Liver (tissue), 7 donors: ENCODE measurements at regions not wholly inside any gene's neighbourhood (a gene's known extent, or its start where the extent isn't known, plus 50 kb on each side); places are given as distances from the start of the nearest gene placed in this dataset.

ENCODE experiments used
- DNase-seq: peaks from one replicate; pipeline ENCODE4 v3.0.0-alpha.2; 2017; ENCODE audit warnings: low spot score
- H3K27ac ChIP-seq, 2 donors: one replicate each; pipeline ENCODE4 v1.7.0; 2013; ENCODE audit warnings: inconsistent platforms in 2 of 2, low read length in 2 of 2, control low read depth in 1 of 2, low read depth in 1 of 2, mild to moderate bottlenecking in 1 of 2
- H3K27me3 ChIP-seq, 4 donors: one replicate each; pipeline versions ENCODE4 v1.6.1 to v1.7.0; 2013; ENCODE audit warnings: low read length in 3 of 4, inconsistent platforms in 1 of 4, mild to moderate bottlenecking in 1 of 4, moderate library complexity in 1 of 4; ENCODE audit not compliant: control insufficient read depth in 4 of 4, insufficient read depth in 4 of 4
- H3K36me3 ChIP-seq, 4 donors: one replicate each; pipeline versions ENCODE4 v1.6.1 to v1.7.0; 2013; ENCODE audit warnings: low read length in 3 of 4, mild to moderate bottlenecking in 3 of 4, low read depth in 1 of 4, moderate library complexity in 1 of 4; ENCODE audit not compliant: control insufficient read depth in 4 of 4, insufficient read depth in 3 of 4
- H3K4me1 ChIP-seq, 4 donors: one replicate each; pipeline versions ENCODE4 v1.6.1 to v1.7.0; 2013; ENCODE audit warnings: low read length in 3 of 4, mild to moderate bottlenecking in 3 of 4, moderate library complexity in 1 of 4; ENCODE audit not compliant: control insufficient read depth in 4 of 4, insufficient read depth in 4 of 4
- H3K4me3 ChIP-seq, 3 donors: one replicate each; pipeline versions ENCODE4 v1.6.1 to v1.7.0; 2013; ENCODE audit warnings: low read length in 3 of 3, control low read depth in 1 of 3, low read depth in 1 of 3, mild to moderate bottlenecking in 1 of 3
- H3K9ac ChIP-seq, 2 donors: one replicate each; pipeline ENCODE4 v1.7.0; 2013; ENCODE audit warnings: low read length in 2 of 2, mild to moderate bottlenecking in 2 of 2, moderate library complexity in 2 of 2, control low read depth in 1 of 2, low read depth in 1 of 2
- H3K9me3 ChIP-seq, 4 donors: one replicate each; pipeline versions ENCODE4 v1.6.1 to v1.7.0; 2013; ENCODE audit warnings: low read length in 3 of 4; ENCODE audit not compliant: control insufficient read depth in 4 of 4
- EGR1 ChIP-seq, 2 donors: IDR thresholded peaks; 2 replicates each; pipeline ENCODE4 v1.6.1; 2016 to 2018; ENCODE audit warnings: antibody characterized with exemption in 2 of 2, low read depth in 2 of 2
- FOXA2 ChIP-seq: IDR thresholded peaks from 2 replicates; pipeline ENCODE4 v1.6.1; 2016; ENCODE audit warnings: antibody characterized with exemption
- HNF4A ChIP-seq, 2 donors: conservative IDR thresholded peaks; 2 replicates each; pipeline ENCODE4 v1.6.1; 2016; ENCODE audit warnings: antibody characterized with exemption in 2 of 2, mild to moderate bottlenecking in 2 of 2
- HNF4G ChIP-seq: IDR thresholded peaks from 2 replicates; pipeline ENCODE4 v1.6.1; 2016; ENCODE audit warnings: antibody characterized with exemption
- JUND ChIP-seq, 2 donors: IDR thresholded peaks; 2 replicates each; pipeline ENCODE4 v1.6.1; 2016; ENCODE audit warnings: antibody characterized with exemption in 2 of 2
- NR2F2 ChIP-seq: IDR thresholded peaks from 2 replicates; pipeline ENCODE4 v1.6.1; 2016; ENCODE audit warnings: antibody characterized with exemption
- RAD21 ChIP-seq, 2 donors: IDR thresholded peaks; 2 replicates each; pipeline ENCODE4 v1.6.1; 2016; ENCODE audit warnings: antibody characterized with exemption in 2 of 2, mild to moderate bottlenecking in 2 of 2
- REST ChIP-seq: IDR thresholded peaks from 2 replicates; pipeline ENCODE4 v1.6.1; 2016; ENCODE audit warnings: antibody characterized with exemption, mild to moderate bottlenecking
- RXRA ChIP-seq, 2 donors: IDR thresholded peaks; 2 replicates each; pipeline ENCODE4 v1.6.1; 2017 to 2018; ENCODE audit warnings: antibody characterized with exemption in 2 of 2, mild to moderate bottlenecking in 1 of 2
- SP1 ChIP-seq: IDR thresholded peaks from 2 replicates; pipeline ENCODE4 v1.6.1; 2018; ENCODE audit warnings: antibody characterized with exemption, mild to moderate bottlenecking
- TAF1 ChIP-seq: conservative IDR thresholded peaks from 2 replicates; pipeline ENCODE4 v1.6.1; 2016; ENCODE audit warnings: antibody characterized with exemption, mild to moderate bottlenecking
- YY1 ChIP-seq: IDR thresholded peaks from 2 replicates; pipeline ENCODE4 v1.6.1; 2016; ENCODE audit warnings: antibody characterized with exemption, mild to moderate bottlenecking
- ZBTB33 ChIP-seq: IDR thresholded peaks from 2 replicates; pipeline ENCODE4 v1.6.1; 2016; ENCODE audit warnings: antibody characterized with exemption
- WGBS: extraction: QIAGEN DNeasy Blood & Tissue Kit; methylation state at CpG from one replicate; pipeline ENCODE4 v1.1.7; 2013; 5-methylcytosine and 5-hydroxymethylcytosine counted together
- donor health status: healthy.
- donor health status: healthy.
- donor health status: healthy.
- donor health status: healthy.

- Histone ChIP-seq H3K36me3 (no peaks in the 10 kb centered on the region), H3K9ac (no peak overlapping the region), H3K4me1 (no peaks in the 10 kb centered on the region), H3K4me3 (no peak overlapping the region), H3K27me3 (peaks cover 0 to 3% (median 0%) of the 10 kb centered on the region in 4 donors), H3K9me3 (no peaks in the 10 kb centered on the region), H3K27ac (no peak overlapping the region)
- TF ChIP-seq YY1 (no peak), REST (no peak)
- no peak for DNase-seq
- WGBS = 97% methylated on average over 3 of the region's 3 CpGs
Measured at GRCh38 chr21:35370071-35370470, 321.0 kb upstream of the RUNX1 start.

- Histone ChIP-seq H3K4me1 (no peaks in the 10 kb centered on the region), H3K4me3 (no peak overlapping the region), H3K36me3 (no peaks in the 10 kb centered on the region), H3K27ac (no peak overlapping the region), H3K9ac (no peak overlapping the region), H3K9me3 (no peaks in the 10 kb centered on the region), H3K27me3 (peaks cover 0 to 3% (median 0%) of the 10 kb centered on the region in 4 donors)
- no peak for DNase-seq
- WGBS = 71% methylated on average over 3 of the region's 3 CpGs
- TF ChIP-seq NR2F2 (no peak), RAD21 (IDR thresholded peaks at IDR 0.05) (no peak), RXRA (IDR thresholded peaks at IDR 0.05) (no peak), FOXA2 (no peak), HNF4A (conservative IDR thresholded peaks at IDR 0.05) (no peak), JUND (IDR thresholded peaks at IDR 0.05) (no peak)
Measured at GRCh38 chr21:35368326-35368725, 319.2 kb upstream of the RUNX1 start.

GRCh38 chr21:35367553-35367952 is 318.5 kb upstream of the RUNX1 start:
- no peak overlapping the region for H3K9ac ChIP-seq
- H3K36me3 ChIP-seq = no peaks in the 10 kb centered on the region
- no peak for DNase-seq
- peaks cover 0 to 3% (median 0%) of the 10 kb centered on the region in 4 donors for H3K27me3 ChIP-seq
- H3K4me1 ChIP-seq = no peaks in the 10 kb centered on the region
- no peak overlapping the region for H3K4me3 ChIP-seq
- 62% methylated on average over 4 of the region's 4 CpGs for WGBS
- TF ChIP-seq ZBTB33 (no peak), TAF1 (no peak), EGR1 (IDR thresholded peaks at IDR 0.05; ENCODE audit: low read depth in 2 of 2) (no peak), JUND (IDR thresholded peaks at IDR 0.05) (no peak), HNF4A (conservative IDR thresholded peaks at IDR 0.05) (no peak), HNF4G (no peak), FOXA2 (no peak), SP1 (no peak), RXRA (IDR thresholded peaks at IDR 0.05) (no peak), NR2F2 (no peak)
- H3K27ac ChIP-seq = no peak overlapping the region
- H3K9me3 ChIP-seq = no peaks in the 10 kb centered on the region
